ENCODE measurements at regions not wholly inside any gene's neighbourhood (a gene's known extent, or its start where the extent isn't known, plus 50 kb on each side); places are given as distances from the start of the nearest gene placed in this dataset.

GRCh38 chr12:3967556-3968160 is 94.5 kb upstream of the PARP11 start:
- Mint-ChIP-seq H3K9me3 (ENCODE audit: low read depth) (peaks cover 2% of the 10 kb centered on the region), H3K36me3 (peaks cover 4% of the 10 kb centered on the region), H3K4me3 (no peak overlapping the region), H3K27me3 (peaks cover 2% of the 10 kb centered on the region), H3K27ac (no peak overlapping the region), H3K4me1 (peaks cover 17% of the 10 kb centered on the region)
- no peak for ATAC-seq
- CTCF ChIA-PET: interaction anchor here (0.8 kb wide), 1 partner anchor 13 kb away, joined by 3 read pairs; no protein-coding TSS in a partner anchor
- DNase-seq: no peak

GRCh38 chr12:3966376-3966775 is 93.2 kb upstream of the PARP11 start:
- H3K27ac Mint-ChIP-seq: no peak overlapping the region
- peaks cover 19% of the 10 kb centered on the region for H3K4me1 Mint-ChIP-seq
- H3K9me3 Mint-ChIP-seq (ENCODE audit: low read depth): no peaks in the 10 kb centered on the region
- CTCF ChIA-PET: no interaction called here
- DNase-seq (no peak), ATAC-seq (no peak)
- H3K27me3 Mint-ChIP-seq: peaks cover 2% of the 10 kb centered on the region
- no peak overlapping the region for H3K4me3 Mint-ChIP-seq
- H3K36me3 Mint-ChIP-seq: no peaks in the 10 kb centered on the region

GRCh38 chr12:3965046-3965445 is 91.8 kb upstream of the PARP11 start:
- Mint-ChIP-seq H3K27ac (no peak overlapping the region), H3K9me3 (ENCODE audit: low read depth) (no peaks in the 10 kb centered on the region), H3K36me3 (no peaks in the 10 kb centered on the region), H3K27me3 (peaks cover 2% of the 10 kb centered on the region), H3K4me1 (peaks cover 19% of the 10 kb centered on the region), H3K4me3 (no peak overlapping the region)
- ATAC-seq (no peak), DNase-seq (no peak)
- CTCF ChIA-PET: interaction anchor here (0.9 to 5.3 kb wide), 2 partner anchors 80 to 360 kb away, joined by 3 to 59 read pairs; no protein-coding TSS in a partner anchor

- DNase-seq (no peak), ATAC-seq (no peak)
- Mint-ChIP-seq H3K27ac (no peak overlapping the region), H3K4me1 (peaks cover 19% of the 10 kb centered on the region), H3K27me3 (peaks cover 2% of the 10 kb centered on the region), H3K36me3 (no peaks in the 10 kb centered on the region), H3K4me3 (no peak overlapping the region), H3K9me3 (ENCODE audit: low read depth) (no peaks in the 10 kb centered on the region)
- CTCF ChIA-PET: interaction anchor here (0.6 to 5.3 kb wide), 7 partner anchors 24 to 361 kb away, joined by 3 to 59 read pairs (median 5); no protein-coding TSS in a partner anchor
These were observed 91.2 kb upstream of the PARP11 start for GRCh38 chr12:3964439-3964838.

GRCh38 chr12:3962631-3963483 is 89.7 kb upstream of the PARP11 start:
- CTCF ChIA-PET: interaction anchor here (0.9 to 5.3 kb wide), 12 partner anchors 12 to 242 kb away, joined by 3 to 59 read pairs (median 5); no protein-coding TSS in a partner anchor
- Mint-ChIP-seq H3K4me3 (no peak overlapping the region), H3K9me3 (ENCODE audit: low read depth) (no peaks in the 10 kb centered on the region), H3K4me1 (peaks cover 15% of the 10 kb centered on the region), H3K36me3 (no peaks in the 10 kb centered on the region), H3K27ac (no peak overlapping the region), H3K27me3 (no peaks in the 10 kb centered on the region)
- ATAC-seq (peak; percentile 95), DNase-seq (peak; percentile 73)

- H3K36me3 Mint-ChIP-seq: peaks cover under 1% of the 10 kb centered on the region
- H3K9me3 Mint-ChIP-seq (ENCODE audit: low read depth): no peaks in the 10 kb centered on the region
- CTCF ChIA-PET: interaction anchor here (0.9 to 5.3 kb wide), 6 partner anchors 11 to 77 kb away, joined by 3 to 59 read pairs (median 8); no protein-coding TSS in a partner anchor
- H3K4me1 Mint-ChIP-seq: peaks cover 15% of the 10 kb centered on the region
- no peak overlapping the region for H3K4me3 Mint-ChIP-seq
- DNase-seq (no peak), ATAC-seq (no peak)
- H3K27me3 Mint-ChIP-seq: no peaks in the 10 kb centered on the region
- no peak overlapping the region for H3K27ac Mint-ChIP-seq
These were observed 88.4 kb upstream of the PARP11 start for GRCh38 chr12:3961591-3961990.

- H3K36me3 Mint-ChIP-seq: peaks cover 3% of the 10 kb centered on the region
- H3K9me3 Mint-ChIP-seq (ENCODE audit: low read depth): no peaks in the 10 kb centered on the region
- DNase-seq: no peak
- no peak for ATAC-seq
- H3K4me1 Mint-ChIP-seq: peaks cover 15% of the 10 kb centered on the region
- CTCF ChIA-PET: interaction anchor here (5.3 kb wide), 1 partner anchor 75 kb away, joined by 59 read pairs; no protein-coding TSS in a partner anchor
- no peak overlapping the region for H3K27ac Mint-ChIP-seq
- H3K4me3 Mint-ChIP-seq: no peak overlapping the region
- no peaks in the 10 kb centered on the region for H3K27me3 Mint-ChIP-seq
These were observed 86.8 kb upstream of the PARP11 start for GRCh38 chr12:3959799-3960560.

- no peaks in the 10 kb centered on the region for H3K9me3 Mint-ChIP-seq (ENCODE audit: low read depth)
- H3K4me1 Mint-ChIP-seq: peaks cover 15% of the 10 kb centered on the region
- CTCF ChIA-PET: no interaction called here
- H3K36me3 Mint-ChIP-seq: peaks cover 3% of the 10 kb centered on the region
- no peak overlapping the region for H3K27ac Mint-ChIP-seq
- DNase-seq (no peak), ATAC-seq (no peak)
- no peak overlapping the region for H3K4me3 Mint-ChIP-seq
- H3K27me3 Mint-ChIP-seq: no peaks in the 10 kb centered on the region
These were observed 85.3 kb upstream of the PARP11 start for GRCh38 chr12:3958534-3958933.

- CTCF ChIA-PET: interaction anchor here (1.5 kb wide), 2 partner anchors 11 to 68 kb away, joined by 4 read pairs; no protein-coding TSS in a partner anchor
- H3K36me3 Mint-ChIP-seq: peaks cover 4% of the 10 kb centered on the region
- peaks cover 2% of the 10 kb centered on the region for H3K27me3 Mint-ChIP-seq
- no peak for DNase-seq
- H3K4me3 Mint-ChIP-seq: peak overlapping the region; percentile 3
- H3K9me3 Mint-ChIP-seq (ENCODE audit: low read depth): peaks cover 2% of the 10 kb centered on the region
- peak overlapping the region; percentile 27 for H3K27ac Mint-ChIP-seq
- ATAC-seq: peak; percentile 39
- H3K4me1 Mint-ChIP-seq: peaks cover 28% of the 10 kb centered on the region
These were observed 78.4 kb upstream of the PARP11 start for GRCh38 chr12:3951380-3952135.

- Mint-ChIP-seq H3K4me3 (no peak overlapping the region), H3K27me3 (peaks cover 6% of the 10 kb centered on the region), H3K4me1 (peaks cover 28% of the 10 kb centered on the region), H3K9me3 (ENCODE audit: low read depth) (peaks cover 2% of the 10 kb centered on the region), H3K36me3 (peaks cover 2% of the 10 kb centered on the region), H3K27ac (no peak overlapping the region)
- CTCF ChIA-PET: interaction anchor here (1.5 kb wide), 2 partner anchors 11 to 68 kb away, joined by 4 read pairs; no protein-coding TSS in a partner anchor
- no peak for DNase-seq
- no peak for ATAC-seq
These were observed 77.6 kb upstream of the PARP11 start for GRCh38 chr12:3950714-3951320.

GRCh38 chr12:3947781-3948180 is 74.6 kb upstream of the PARP11 start:
- CTCF ChIA-PET: interaction anchor here (1.3 to 2.4 kb wide), 2 partner anchors 62 to 329 kb away, joined by 4 to 9 read pairs; no protein-coding TSS in a partner anchor
- ATAC-seq (no peak), DNase-seq (no peak)
- H3K27me3 Mint-ChIP-seq: peaks cover 11% of the 10 kb centered on the region
- H3K27ac Mint-ChIP-seq: peak overlapping the region; percentile 57
- peaks cover 2% of the 10 kb centered on the region for H3K9me3 Mint-ChIP-seq (ENCODE audit: low read depth)
- H3K36me3 Mint-ChIP-seq: peaks cover 2% of the 10 kb centered on the region
- no peak overlapping the region for H3K4me3 Mint-ChIP-seq
- H3K4me1 Mint-ChIP-seq: peaks cover 28% of the 10 kb centered on the region

- Mint-ChIP-seq H3K9me3 (ENCODE audit: low read depth) (peaks cover 2% of the 10 kb centered on the region), H3K4me1 (peaks cover 15% of the 10 kb centered on the region), H3K27me3 (peaks cover 11% of the 10 kb centered on the region), H3K4me3 (no peak overlapping the region), H3K36me3 (peaks cover 2% of the 10 kb centered on the region), H3K27ac (no peak overlapping the region)
- ATAC-seq: no peak
- no peak for DNase-seq
- CTCF ChIA-PET: no interaction called here
These were observed 72.5 kb upstream of the PARP11 start for GRCh38 chr12:3945671-3946070.

Data from activated CD8-positive, alpha-beta memory T cell treated with anti-CD3 and anti-CD28 coated beads, Interleukin-2, amount 10 ng/mL, durations not matched to agents 7 days and 5 days (primary cell).